Spleen (tissue), 3 donors: ENCODE measurements at regions not wholly inside any gene's neighbourhood (a gene's known extent, or its start where the extent isn't known, plus 50 kb on each side); places are given as distances from the start of the nearest gene placed in this dataset.

Source experiments
- POLR2A ChIP-seq, 3 donors: fragments of 450-650 bp; IDR thresholded peaks; one replicate each; pipeline ENCODE4 v1.5.1; 2017; ENCODE audit warnings: antibody characterized with exemption in 3 of 3, mild to moderate bottlenecking in 1 of 3
- POLR2AphosphoS5 ChIP-seq, 3 donors: sonication (generic); formaldehyde crosslinking; IDR thresholded peaks; one replicate each; pipeline ENCODE4 v1.5.1; 2017; ENCODE audit warnings: antibody characterized with exemption in 3 of 3

DNA sequence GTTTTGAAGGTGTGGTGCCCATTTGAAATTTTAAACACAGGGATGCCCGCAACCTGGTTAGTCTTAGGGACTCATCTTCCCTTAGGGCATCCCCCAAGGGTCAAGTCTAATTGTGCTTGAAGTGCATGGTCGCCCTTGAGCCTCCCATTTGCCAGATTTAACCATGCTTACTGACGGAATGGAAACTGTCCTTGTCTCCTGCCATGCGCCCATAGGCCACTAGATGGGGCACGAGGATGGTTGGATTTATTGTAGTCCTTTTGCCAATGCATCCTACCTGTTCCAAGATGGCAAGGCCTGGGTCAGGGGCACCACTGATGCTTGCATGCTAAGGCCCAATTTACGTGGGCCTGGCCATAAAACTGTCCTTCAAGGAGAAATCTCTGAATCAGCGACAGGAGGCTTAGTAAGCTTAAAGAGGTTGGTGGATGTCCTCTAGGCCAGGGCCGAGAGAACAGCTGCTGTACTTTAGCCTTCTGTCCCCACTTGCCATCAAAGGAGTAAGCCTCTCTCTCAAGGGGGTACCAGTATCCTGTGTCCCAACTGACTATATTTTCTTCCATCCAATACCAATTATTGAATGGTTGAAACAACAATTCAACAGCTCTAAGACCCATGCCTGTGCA lies 355.4 kb downstream of the OTOL1 start:
- no peak for TF ChIP-seq POLR2A (IDR thresholded peaks at IDR 0.05)
- TF ChIP-seq POLR2AphosphoS5 (IDR thresholded peaks at IDR 0.05), result no peak
